Astrocyte (in vitro differentiated cells and primary cell): ENCODE measurements at regions not wholly inside any gene's neighbourhood (a gene's known extent, or its start where the extent isn't known, plus 50 kb on each side); places are given as distances from the start of the nearest gene placed in this dataset.

Source experiments
- DNase-seq: peaks from one replicate; pipeline ENCODE4 v3.0.0-alpha.2; 2010; ENCODE audit warnings: low read depth
- FAIRE-seq: peaks from 2 replicates; lab custom pipeline; 2011; peaks lifted over from hg19 to GRCh38; lab: Jason Lieb, UNC
- H2AFZ ChIP-seq: 2 replicates; pipeline ENCODE4 v1.6.0; 2012; ENCODE audit warnings: low read depth, low read length, inconsistent platforms
- H3K27ac ChIP-seq: 2 replicates; pipeline ENCODE4 v1.5.1; 2011; ENCODE audit warnings: low read depth, low read length, inconsistent platforms
- H3K27me3 ChIP-seq: 2 replicates; pipeline ENCODE4 v1.6.0; 2011; ENCODE audit warnings: low read length, inconsistent platforms; ENCODE audit not compliant: insufficient read depth
- H3K36me3 ChIP-seq: 2 replicates; pipeline ENCODE4 v1.5.1; 2011; ENCODE audit warnings: low read length, inconsistent platforms; ENCODE audit not compliant: insufficient read depth
- H3K4me1 ChIP-seq: 2 replicates; pipeline ENCODE4 v1.5.1; 2011; ENCODE audit warnings: low read length, inconsistent platforms; ENCODE audit not compliant: insufficient read depth
- H3K4me2 ChIP-seq: 2 replicates; pipeline ENCODE4 v1.6.0; 2012; ENCODE audit warnings: low read length, inconsistent platforms
- H3K4me3 ChIP-seq: 2 replicates; pipeline ENCODE4 v1.5.1; 2011; ENCODE audit warnings: low read depth, mild to moderate bottlenecking, low read length, inconsistent platforms; ENCODE audit not compliant: insufficient read depth
- H3K79me2 ChIP-seq: 2 replicates; pipeline ENCODE4 v1.6.0; 2012; ENCODE audit warnings: mild to moderate bottlenecking, low read length, inconsistent platforms; ENCODE audit not compliant: insufficient read depth
- H3K9ac ChIP-seq: 2 replicates; pipeline ENCODE4 v1.6.0; 2012; ENCODE audit warnings: mild to moderate bottlenecking, low read length, inconsistent platforms
- H3K9me3 ChIP-seq: 2 replicates; pipeline ENCODE4 v1.5.1; 2012; ENCODE audit warnings: low read depth, mild to moderate bottlenecking, low read length, inconsistent platforms; ENCODE audit not compliant: insufficient read depth
- H4K20me1 ChIP-seq: 2 replicates; pipeline ENCODE4 v1.6.0; 2012; ENCODE audit warnings: low read length, inconsistent platforms; ENCODE audit not compliant: insufficient read depth
- H3K27ac Mint-ChIP-seq: one replicate; pipeline ENCODE4 v1.8.0; 2021; ENCODE audit warnings: mild to moderate bottlenecking, mixed read lengths; ENCODE audit not compliant: unreplicated experiment
- H3K27me3 Mint-ChIP-seq: one replicate; pipeline ENCODE4 v1.8.0; 2021; ENCODE audit warnings: low read depth, mixed read lengths; ENCODE audit not compliant: unreplicated experiment
- H3K36me3 Mint-ChIP-seq: one replicate; pipeline ENCODE4 v1.8.0; 2021; ENCODE audit warnings: low read depth, mixed read lengths; ENCODE audit not compliant: unreplicated experiment
- H3K4me1 Mint-ChIP-seq: one replicate; pipeline ENCODE4 v1.8.0; 2021; ENCODE audit warnings: low read depth, mixed read lengths; ENCODE audit not compliant: unreplicated experiment
- H3K4me3 Mint-ChIP-seq: one replicate; pipeline ENCODE4 v1.8.0; 2021; ENCODE audit warnings: mild to moderate bottlenecking, moderate library complexity, mixed read lengths; ENCODE audit not compliant: unreplicated experiment
- H3K9me3 Mint-ChIP-seq: one replicate; pipeline ENCODE4 v1.8.0; 2021; ENCODE audit warnings: mild to moderate bottlenecking, mixed read lengths; ENCODE audit not compliant: unreplicated experiment
- CTCF ChIP-seq: IDR thresholded peaks from 2 replicates; pipeline ENCODE4 v1.5.1; 2011; ENCODE audit warnings: low read depth, mild to moderate bottlenecking, inconsistent platforms, low read length, moderate library complexity; ENCODE audit not compliant: insufficient read depth
- EZH2 ChIP-seq: IDR thresholded peaks from 2 replicates; pipeline ENCODE4 v1.6.1; 2012; ENCODE audit warnings: mild to moderate bottlenecking, low read length, inconsistent platforms; ENCODE audit not compliant: insufficient read depth

- H3K9me3 Mint-ChIP-seq: peaks cover 7% of the 10 kb centered on the region
- no peaks in the 10 kb centered on the region for H3K27me3 ChIP-seq
- H4K20me1 ChIP-seq: no peaks in the 10 kb centered on the region
- no peaks in the 10 kb centered on the region for H3K36me3 ChIP-seq
- no peak overlapping the region for H3K27ac ChIP-seq
- no peak overlapping the region for H2AFZ ChIP-seq
- FAIRE-seq (no peak), DNase-seq (no peak)
- no peaks in the 10 kb centered on the region for H3K9me3 ChIP-seq
- H3K4me3 ChIP-seq: no peak overlapping the region
- H3K4me2 ChIP-seq: no peak overlapping the region
- H3K4me1 ChIP-seq: no peaks in the 10 kb centered on the region
- H3K36me3 Mint-ChIP-seq: no peaks in the 10 kb centered on the region
- TF ChIP-seq EZH2: no peak
- no peak for TF ChIP-seq CTCF
- H3K79me2 ChIP-seq: no peaks in the 10 kb centered on the region
- no peak overlapping the region for H3K27ac Mint-ChIP-seq
- no peaks in the 10 kb centered on the region for H3K4me1 Mint-ChIP-seq
- no peak overlapping the region for H3K4me3 Mint-ChIP-seq
- no peak overlapping the region for H3K9ac ChIP-seq
- no peaks in the 10 kb centered on the region for H3K27me3 Mint-ChIP-seq
These were observed 556.1 kb downstream of the BRINP3 start for GRCh38 chr1:189921613-189922012.

GRCh38 chr1:189927641-189928040, 550.0 kb downstream of the BRINP3 start:
- Histone ChIP-seq H3K36me3 (no peaks in the 10 kb centered on the region), H3K9me3 (no peaks in the 10 kb centered on the region), H3K79me2 (no peaks in the 10 kb centered on the region), H2AFZ (no peak overlapping the region), H3K4me3 (no peak overlapping the region), H3K27ac (no peak overlapping the region), H4K20me1 (no peaks in the 10 kb centered on the region), H3K9ac (no peak overlapping the region), H3K27me3 (no peaks in the 10 kb centered on the region), H3K4me1 (no peaks in the 10 kb centered on the region), H3K4me2 (no peak overlapping the region)
- no peak for FAIRE-seq
- no peak for DNase-seq
- Mint-ChIP-seq H3K4me3 (no peak overlapping the region), H3K4me1 (no peaks in the 10 kb centered on the region), H3K27ac (no peak overlapping the region), H3K9me3 (peaks cover 5% of the 10 kb centered on the region), H3K36me3 (no peaks in the 10 kb centered on the region), H3K27me3 (no peaks in the 10 kb centered on the region)
- TF ChIP-seq EZH2: no peak
- TF ChIP-seq CTCF: no peak

- no peak for FAIRE-seq
- Histone ChIP-seq H3K9ac (no peak overlapping the region), H3K79me2 (no peaks in the 10 kb centered on the region), H2AFZ (no peak overlapping the region), H3K9me3 (no peaks in the 10 kb centered on the region), H3K4me2 (no peak overlapping the region), H3K4me1 (no peaks in the 10 kb centered on the region), H3K4me3 (no peak overlapping the region), H4K20me1 (no peaks in the 10 kb centered on the region), H3K27ac (no peak overlapping the region), H3K36me3 (no peaks in the 10 kb centered on the region), H3K27me3 (no peaks in the 10 kb centered on the region)
- Mint-ChIP-seq H3K4me1 (no peaks in the 10 kb centered on the region), H3K4me3 (no peak overlapping the region), H3K27ac (no peak overlapping the region), H3K27me3 (no peaks in the 10 kb centered on the region), H3K36me3 (no peaks in the 10 kb centered on the region), H3K9me3 (peaks cover 5% of the 10 kb centered on the region)
- TF ChIP-seq CTCF (no peak), EZH2 (no peak)
- no peak for DNase-seq
These were observed 548.1 kb downstream of the BRINP3 start for GRCh38 chr1:189929501-189930099.
